Peyer's patch (tissue), 4 donors: ENCODE measurements at regions not wholly inside any gene's neighbourhood (a gene's known extent, or its start where the extent isn't known, plus 50 kb on each side); places are given as distances from the start of the nearest gene placed in this dataset.

ENCODE experiments used
- CTCF ChIP-seq, 6 experiments: fragments of 450-650 bp in 4 of 6; fragments of 200-600 bp in 2 of 6; sonication (generic) in 1 of 6; IDR thresholded peaks; one replicate each; pipeline ENCODE4 v1.5.1; 2017 to 2019; ENCODE audit warnings: antibody characterized with exemption in 6 of 6, mild to moderate bottlenecking in 3 of 6, moderate library complexity in 1 of 6
- POLR2A ChIP-seq, 2 donors: fragments of 450-650 bp; IDR thresholded peaks; one replicate each; pipeline ENCODE4 v1.5.1; 2017; ENCODE audit warnings: antibody characterized with exemption in 2 of 2, mild to moderate bottlenecking in 2 of 2, moderate library complexity in 2 of 2

- TF ChIP-seq CTCF (IDR thresholded peaks at IDR 0.05) (no peak), POLR2A (IDR thresholded peaks at IDR 0.05) (no peak)
Observed at GRCh38 chr18:73758446-73758845, 389.2 kb downstream of the FBXO15 start.
